HG03175 (cell line): ENCODE measurements at regions not wholly inside any gene's neighbourhood (a gene's known extent, or its start where the extent isn't known, plus 50 kb on each side); places are given as distances from the start of the nearest gene placed in this dataset.

Experiments used
- ATAC-seq: cut with Tn5 transposase; IDR thresholded peaks from one replicate; pipeline ENCODE4 v1.9.1; 2021; ENCODE audit warnings: mild to moderate bottlenecking, moderate library complexity; ENCODE audit not compliant: unreplicated experiment

DNA sequence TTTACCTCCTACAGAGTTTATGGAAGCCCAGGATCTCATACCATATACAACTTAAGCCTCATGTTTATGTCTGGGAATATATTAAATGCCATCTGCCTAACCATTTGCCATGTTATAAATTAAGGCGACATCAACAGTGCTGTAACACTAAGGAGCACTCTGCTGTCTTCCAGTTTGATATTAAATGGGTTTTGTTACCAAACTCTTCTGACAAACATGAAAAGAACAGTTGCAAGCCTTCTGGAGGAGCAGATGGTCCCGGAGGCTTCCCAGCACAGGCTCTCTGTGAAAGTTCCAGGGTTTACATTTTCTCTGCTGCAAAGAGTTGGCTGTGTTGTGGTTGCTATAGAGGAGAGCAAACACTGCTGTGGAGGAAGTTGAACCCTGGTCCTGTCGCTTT, 545.3 kb upstream of the SALL1 start:
- ATAC-seq = no peak

DNA sequence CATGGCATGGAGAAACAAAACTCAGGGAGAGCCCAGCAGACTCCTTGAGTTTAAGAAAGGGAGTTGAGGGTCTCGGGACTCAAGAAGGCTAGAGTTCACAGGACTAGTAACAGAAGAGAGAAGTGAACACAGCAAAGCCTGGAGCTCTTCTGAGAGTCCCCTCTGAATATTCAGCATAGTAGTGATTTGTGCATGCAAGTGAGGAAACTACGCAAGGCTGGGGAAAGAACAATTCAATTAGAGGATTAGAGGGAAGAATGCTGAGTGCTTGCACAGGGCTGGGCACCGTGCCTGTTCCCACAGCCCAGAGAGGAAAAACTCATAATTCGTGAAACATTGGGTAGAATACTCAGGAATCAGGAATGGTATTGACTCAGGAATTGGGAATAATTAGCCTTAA, 540.0 kb upstream of the SALL1 start:
- no peak for ATAC-seq

DNA sequence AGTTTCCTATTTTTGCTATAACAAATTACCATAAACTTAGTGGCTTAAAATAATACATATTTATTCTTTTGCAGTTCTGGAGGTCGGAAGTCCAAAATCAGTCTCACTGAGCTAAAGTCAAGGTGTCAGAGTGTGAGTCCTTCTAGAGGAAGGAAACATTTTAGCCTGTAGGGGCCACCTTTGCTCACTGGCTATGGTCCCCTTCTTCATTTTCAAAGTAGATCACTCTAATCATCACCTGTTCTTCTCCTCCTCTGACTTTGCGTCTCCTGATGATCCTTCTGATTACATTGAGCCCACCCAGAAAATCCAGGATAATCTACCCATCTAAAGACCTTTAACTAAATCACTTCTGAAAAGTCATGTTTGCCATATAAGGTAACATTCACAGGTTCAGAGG, 534.4 kb upstream of the SALL1 start:
- ATAC-seq = no peak

DNA sequence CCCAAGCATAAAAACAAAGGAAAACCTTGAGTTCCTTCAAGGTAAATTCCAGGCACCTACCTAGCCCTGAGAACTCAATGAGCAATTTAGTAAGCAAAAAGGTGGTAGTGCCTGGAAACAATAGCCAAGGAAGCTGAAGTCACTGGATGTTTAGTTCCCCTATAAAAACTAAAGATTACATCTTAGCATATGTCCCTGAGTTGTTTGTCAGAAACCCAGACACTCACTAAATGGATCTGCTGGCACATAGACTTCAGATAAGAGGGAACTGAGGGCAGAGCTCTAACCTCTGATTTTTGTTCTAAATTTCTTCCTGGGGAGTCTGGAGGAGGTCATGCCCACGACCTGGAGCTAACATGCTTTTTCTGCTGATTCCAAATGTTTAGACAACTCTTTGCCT, 532.8 kb upstream of the SALL1 start:
- ATAC-seq = no peak

DNA sequence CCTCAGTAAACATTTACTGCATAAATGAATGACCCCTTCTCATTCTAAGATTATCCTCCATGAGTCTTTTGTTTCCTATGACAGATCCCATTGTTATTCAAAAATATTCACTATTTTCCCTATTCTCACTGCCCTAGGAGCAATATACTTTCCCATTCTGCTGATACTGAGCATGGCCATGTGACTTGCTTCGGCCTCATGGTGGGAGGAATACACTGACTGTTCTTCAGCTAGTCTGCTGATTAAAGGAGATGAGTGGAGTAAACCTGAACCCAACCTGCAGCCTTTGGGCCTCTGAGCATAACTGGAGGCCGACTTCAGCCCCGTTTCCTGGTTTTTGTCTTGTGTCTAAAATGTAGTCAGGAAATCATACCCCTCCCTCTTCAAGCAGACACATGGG, 531.8 kb upstream of the SALL1 start:
- no peak for ATAC-seq

DNA sequence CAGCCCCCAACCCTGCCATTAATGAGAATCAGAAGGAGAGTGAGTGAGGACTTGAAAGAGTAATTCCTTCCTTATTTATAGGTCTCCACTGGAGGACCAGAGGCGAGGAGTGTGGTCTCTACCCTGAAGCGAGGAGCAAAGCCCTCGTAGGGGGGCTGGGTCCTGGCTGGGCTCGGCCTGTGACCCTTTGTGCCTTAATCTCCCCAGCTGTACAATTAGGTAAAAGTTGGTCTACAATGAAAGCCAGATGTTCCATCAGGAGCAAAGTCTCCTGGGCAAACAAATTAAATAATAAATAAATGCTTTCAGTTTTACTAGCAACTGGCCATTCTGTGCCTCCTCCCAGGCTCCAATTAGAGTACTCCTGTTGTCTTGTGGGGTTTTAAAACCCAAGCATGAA, 523.5 kb upstream of the SALL1 start:
- ATAC-seq = no peak

DNA sequence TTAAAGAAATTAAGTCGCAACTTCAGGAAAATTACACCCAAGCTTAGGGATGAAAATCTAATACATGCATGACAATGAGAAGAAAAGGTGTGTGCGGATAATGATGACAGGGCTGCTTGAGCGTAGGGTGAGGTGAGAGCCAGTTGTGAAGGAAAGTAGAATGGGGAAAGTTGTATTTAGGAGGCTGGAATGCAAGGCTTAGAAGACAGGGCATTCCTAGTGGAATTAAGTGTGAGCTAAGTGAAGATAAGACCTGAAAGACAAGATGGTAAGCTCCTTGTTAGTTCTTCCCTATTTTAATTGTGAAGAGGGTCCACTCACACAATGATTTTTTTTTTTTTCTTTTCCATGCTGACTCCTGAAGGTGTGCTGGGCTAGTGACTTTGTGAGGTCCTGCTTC, 519.5 kb upstream of the SALL1 start:
- no peak for ATAC-seq

DNA sequence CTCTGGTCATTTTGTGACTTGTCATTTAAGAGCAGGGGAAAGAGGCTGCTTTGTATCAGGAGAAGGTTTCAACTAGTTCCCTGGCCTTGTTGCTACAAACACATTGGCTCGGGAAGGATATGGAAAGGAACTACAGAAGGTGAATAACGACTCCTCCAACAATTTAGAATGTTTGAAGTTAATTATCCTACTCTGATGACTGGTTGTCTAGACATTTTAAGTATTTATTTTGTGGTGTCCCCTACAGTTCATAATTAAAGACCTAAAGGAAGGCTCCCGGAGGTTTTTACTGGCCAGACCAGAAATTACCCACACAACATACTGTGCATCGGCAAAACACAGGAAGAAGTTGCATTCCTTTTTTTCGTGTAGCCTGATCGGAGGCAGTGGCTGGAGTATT, 515.8 kb upstream of the SALL1 start:
- ATAC-seq = no peak

DNA sequence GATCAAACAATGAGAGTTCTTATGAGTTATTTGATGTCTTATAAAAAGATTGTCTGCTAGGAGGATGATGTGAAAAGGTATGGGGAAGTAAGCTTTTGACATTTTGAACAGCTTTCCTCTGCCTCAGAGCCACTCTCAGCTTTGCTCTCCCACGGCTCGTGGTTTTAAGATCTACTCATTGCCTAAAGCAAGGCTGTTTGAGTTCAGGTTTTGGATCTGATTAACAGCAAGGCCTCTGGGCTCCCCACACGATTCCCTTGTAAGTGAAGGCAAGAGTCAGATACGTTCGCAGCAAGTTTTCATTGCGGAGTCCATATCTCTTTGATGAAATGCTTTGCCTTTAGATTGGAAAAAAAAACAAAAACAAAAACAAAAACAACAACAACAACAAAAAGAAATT, 515.0 kb upstream of the SALL1 start:
- ATAC-seq = no peak

DNA sequence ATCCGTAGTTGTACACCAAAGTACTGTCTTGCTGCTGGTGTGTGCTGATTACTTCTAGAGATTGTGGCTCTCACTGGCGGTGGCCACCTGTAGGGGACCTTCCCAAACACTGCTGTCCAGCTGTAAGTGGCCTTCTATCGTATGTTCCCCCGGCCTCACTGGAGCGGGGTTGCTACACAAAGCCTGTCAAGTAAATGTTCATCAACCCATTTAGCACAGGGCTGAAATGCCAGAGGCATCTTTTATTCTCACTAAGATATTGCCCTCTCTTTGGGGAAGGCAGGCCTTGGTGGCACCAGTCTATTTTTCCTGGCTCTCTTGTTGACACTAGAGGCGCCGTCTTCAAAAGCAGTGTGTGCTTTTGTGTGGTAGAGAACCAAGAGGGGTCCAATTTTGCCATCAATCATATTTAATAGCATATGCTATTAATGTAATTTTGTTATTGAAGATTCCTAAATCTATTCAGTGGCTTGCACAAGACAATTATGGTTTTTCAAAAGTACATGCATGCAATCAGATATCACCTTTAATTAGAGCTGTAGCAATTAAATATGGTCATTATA, 514.4 kb upstream of the SALL1 start:
- no peak for ATAC-seq

DNA sequence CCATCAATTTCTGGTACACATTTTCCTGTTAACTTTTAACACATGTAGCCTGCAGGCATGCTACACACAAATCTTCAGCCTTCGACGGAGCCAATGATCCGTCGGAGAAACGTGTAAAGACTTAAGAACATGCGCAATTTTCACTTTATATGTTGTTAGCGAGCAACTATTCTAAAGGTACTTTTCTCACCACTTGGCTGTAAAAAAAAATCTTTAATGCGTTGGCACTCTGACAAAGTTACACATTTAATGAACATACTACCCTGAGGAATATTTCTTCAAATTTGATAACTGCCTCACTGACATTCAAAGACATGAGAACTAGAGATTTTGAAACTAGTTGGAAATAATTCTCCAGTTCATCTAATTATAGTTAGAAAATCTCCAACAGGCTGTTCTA, 507.5 kb upstream of the SALL1 start:
- ATAC-seq = no peak

DNA sequence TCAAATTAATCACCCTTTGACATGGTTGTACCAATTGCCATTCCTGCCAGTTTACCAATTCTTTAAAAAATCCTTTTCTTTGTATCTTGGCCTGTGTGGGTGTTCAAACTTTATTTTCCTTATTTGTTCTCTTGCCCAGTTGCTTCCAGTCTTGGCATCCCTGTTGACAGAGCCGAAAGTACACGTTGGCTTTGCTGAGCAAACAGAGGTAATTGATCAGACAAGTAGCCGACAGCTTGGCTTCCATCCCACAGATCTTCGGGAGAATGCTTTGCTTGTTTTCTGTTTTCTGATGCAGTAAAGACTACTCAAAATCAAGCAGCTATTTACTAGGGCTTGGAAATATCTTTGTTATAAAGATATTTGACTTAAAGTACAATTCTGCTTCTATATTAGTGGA, 506.8 kb upstream of the SALL1 start:
- no peak for ATAC-seq

DNA sequence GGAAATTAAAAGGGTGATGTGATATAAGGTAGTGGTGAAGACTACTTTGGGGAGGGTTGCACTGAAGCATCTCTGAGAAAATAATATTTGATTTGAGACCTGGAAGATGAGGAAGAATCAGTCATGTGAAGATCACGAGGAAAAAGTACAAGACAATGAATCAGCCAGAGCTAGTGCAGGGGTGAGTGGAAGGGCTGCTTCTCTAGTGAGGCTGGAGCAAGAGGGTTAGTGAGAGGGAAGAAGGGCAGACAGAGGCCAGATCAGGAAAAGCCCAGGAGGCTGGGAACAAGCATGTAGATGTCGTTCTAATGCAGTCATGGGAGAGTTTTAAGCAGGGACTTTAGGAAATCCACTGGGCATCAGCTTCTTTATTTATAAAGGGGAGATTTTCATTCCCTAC, 504.2 kb upstream of the SALL1 start:
- ATAC-seq = no peak

DNA sequence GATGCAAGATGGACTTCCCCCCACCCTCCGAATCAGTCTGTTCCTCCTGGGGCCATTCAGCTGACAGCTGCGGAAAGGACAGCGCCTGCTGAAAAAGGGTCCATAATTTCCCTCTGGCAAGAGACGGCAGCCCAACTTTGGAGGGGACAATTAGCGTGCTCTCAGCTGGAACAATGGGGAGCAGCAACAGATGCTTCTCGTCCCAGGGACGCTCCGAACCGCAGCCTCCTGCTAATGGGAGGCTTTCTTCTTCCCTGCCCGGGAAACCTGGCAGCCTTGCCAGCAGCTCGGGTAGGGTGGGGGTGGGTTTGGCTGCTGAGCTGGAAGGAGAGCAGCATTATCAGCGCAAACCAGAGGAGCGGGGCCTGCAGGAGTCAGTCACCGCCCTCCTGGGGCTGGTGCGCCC, 500.0 kb upstream of the SALL1 start:
- no peak for ATAC-seq

DNA sequence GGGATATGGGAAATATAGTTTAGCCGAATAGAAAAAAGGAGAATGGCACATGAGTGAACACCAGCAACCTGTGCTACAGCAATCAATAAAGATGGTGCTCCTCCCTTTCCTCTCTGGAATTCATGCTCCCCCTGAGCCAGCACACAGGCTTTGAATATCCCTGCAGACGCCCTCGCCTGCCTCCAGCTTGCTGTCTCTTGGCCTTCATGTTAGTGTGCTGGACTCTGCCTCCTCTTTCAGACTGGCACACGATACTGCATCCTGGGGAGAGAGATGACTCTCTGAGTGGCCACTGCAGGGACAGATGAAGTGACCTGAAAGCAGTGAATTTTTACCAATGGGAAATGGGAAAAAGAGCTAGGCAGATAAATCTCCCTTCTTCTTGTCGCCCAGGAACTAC, 498.6 kb upstream of the SALL1 start:
- no peak for ATAC-seq

DNA sequence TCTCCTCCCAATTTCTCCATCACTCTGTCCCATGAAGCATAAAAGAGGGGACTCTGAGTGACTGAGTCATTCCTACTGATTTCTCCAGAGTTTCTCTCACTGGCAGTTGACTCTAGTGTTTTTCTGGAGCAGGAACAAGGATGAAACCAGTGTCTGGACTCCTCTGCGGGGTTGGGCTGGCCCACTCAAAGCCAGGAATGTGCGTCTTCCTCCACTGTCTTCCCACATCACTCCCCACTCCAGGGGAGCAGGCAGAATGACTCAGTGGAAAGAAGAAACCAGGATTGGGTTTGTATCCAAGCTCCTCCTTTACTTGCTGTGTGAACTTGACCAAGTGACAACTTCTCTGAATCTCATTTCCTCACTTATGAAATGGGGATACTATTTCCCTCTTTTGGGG, 497.5 kb upstream of the SALL1 start:
- ATAC-seq = no peak

DNA sequence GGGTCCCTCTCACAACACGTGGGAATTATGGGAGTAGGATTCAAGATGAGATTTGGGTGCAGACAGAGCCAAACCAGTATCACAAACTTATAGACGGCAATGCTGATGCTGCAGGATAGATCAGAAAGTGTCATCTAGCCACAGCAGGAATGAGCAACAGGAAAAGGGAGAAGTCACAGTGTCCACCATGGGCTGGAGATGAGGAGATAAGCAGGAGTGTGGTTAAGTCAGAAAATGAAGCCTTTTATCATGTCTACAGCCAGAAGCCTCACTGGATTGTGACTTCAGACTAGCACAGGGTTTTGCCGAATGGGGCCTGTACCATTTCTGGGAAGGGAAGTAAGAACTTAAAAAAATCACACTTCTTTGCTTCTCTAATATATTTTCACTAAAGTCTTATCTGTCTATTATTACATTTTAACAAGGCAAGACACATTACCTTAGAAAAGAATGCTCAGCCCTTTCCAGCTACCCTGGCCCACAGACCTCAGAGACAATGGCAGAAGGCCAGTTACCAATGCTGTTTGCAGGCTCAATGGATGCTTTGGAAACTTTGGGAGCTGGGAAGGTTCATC, 490.2 kb upstream of the SALL1 start:
- no peak for ATAC-seq

DNA sequence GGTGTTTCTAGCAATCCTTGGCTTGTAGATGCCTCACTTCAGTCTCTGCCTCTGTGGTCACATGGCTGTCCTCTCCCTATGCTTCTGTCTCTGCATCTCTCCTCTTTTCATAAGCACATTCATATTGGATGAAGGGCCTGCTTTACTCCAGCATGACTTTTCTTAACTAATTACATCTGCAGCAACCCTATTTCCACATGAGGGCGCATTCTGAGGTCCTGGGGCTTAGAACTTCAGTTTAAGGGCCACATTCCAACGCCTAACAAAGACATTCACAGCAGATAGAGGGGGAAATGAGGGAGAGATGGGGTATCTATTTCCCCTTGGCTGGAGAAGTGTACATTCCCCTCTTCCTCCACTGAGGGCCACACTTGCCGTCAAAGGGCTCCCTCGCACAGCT, 489.1 kb upstream of the SALL1 start:
- ATAC-seq = no peak

DNA sequence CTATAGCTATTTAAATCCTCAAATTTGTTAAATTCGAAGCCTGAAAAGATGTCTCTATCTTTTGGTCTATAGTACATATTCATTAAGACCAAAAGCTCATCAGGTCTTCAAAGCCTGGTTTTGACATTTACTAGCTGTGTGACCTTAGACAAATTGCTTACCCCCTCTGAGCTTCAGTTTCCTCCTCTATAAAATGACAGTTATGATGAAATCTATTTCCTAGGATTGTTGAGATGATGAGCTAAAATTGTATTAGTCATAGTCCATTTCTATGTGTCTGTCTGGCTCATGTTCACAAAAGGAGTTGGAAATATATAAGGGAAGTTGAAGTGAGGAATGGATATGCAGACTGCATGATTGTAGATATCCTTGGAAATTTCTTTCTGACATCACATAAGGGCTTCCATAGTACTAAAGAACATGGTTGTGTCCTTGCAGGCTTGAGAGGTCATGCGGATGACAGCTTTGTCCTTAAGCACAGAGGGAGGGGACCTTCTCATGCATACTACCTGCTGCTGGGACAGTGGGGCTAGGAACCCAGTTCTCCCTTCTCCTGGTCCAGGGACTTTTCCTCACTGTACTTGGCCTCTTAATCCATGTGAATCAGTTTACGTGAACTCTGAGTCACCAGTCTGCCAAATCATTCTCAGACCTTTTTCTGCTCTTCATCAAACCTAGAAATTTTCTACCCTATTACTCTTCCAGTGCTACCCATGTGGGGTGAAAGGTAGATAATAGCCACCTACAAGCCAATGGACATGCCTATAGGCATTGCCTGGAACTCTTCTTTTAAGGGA, 487.5 kb upstream of the SALL1 start:
- no peak for ATAC-seq

DNA sequence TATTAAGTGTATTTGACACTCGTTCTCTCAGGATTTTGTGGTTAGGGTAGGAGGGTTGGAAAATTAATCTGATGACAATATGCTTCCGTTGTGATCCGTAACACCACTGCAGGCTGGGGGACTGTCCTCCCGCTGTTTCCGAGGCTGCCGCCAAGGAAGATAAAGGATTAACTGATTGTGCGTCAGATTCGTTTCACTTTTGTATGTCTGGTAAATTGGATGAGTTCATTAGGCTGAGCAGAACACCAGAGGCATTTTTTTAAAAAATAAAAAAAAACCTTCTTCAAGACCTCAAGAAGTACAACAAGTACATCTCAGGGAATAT, 486.7 kb upstream of the SALL1 start:
- no peak for ATAC-seq

DNA sequence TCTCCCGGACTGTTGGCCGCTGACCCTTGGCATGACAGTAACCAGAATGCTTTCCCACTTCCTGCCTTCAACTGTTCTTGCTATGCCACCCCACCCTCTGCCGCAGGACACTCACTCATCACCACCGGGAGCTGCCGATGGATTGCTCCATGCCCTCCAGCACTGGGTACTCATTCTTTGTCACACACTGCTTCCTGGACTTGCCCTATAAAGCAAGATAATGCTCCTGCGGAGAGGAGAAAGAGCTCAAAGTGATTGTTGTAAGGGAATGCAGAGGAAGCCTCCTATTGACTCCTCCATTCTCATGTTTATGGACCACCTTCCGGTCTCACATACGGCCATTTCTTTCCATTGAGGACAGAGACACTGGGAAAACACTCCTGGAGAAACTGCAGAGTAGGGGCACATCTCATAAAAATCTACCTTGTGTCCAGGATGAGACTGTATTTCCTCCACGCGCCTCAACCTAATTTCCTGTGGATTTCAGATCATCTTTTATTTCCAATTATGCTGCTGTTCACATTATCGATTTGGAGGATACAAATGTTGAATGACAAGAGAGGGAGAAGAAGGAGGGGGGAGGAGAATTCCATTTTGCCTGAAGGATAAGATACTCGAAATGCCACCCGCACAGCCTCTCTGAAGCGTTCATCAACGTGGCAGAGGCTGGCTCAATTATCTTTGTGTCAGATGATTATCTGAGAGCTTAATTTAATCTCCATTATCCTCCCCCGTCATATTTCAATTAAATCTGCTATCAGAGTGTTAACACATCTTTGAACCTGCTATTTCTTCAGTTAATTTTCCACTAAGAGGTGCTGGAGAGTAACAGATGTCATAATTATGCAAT, 486.1 kb upstream of the SALL1 start:
- ATAC-seq = no peak

DNA sequence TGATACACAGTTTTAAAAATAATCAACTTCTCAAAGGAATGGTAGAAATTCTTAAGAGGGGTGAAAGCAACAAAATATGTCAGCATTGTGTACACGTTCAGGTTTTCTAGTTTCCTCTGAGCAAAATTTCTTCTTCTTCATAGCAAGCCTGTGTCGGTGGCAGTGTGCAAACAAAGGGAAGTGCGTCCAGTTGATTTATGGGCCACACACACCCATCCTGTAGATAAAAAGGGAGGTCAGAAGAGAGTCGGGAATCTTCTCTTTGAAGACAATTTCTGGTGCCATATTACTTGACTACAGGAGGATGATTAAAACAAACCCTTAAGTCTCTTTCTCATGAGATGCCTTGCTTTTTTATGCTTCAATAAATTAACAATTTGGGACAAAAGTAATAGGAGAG, 484.1 kb upstream of the SALL1 start:
- ATAC-seq = no peak
